ENCODE measurements at regions not wholly inside any gene's neighbourhood (a gene's known extent, or its start where the extent isn't known, plus 50 kb on each side); places are given as distances from the start of the nearest gene placed in this dataset.

GRCh38 chr15:35320158-35320780 lies 225.7 kb downstream of the DPH6 start:
- no peak for DNase-seq (ENCODE audit: low spot score)

- DNase-seq (ENCODE audit: low spot score) = no peak
Measured at GRCh38 chr15:35319354-35319753, 226.6 kb downstream of the DPH6 start.

- no peak for DNase-seq (ENCODE audit: low spot score)
Measured at GRCh38 chr15:35317217-35317616, 228.7 kb downstream of the DPH6 start.

- DNase-seq (ENCODE audit: low spot score) = no peak
Measured at GRCh38 chr15:35312344-35312743, 227.2 kb upstream of the NANOGP8 start.

GRCh38 chr15:35311615-35312014 lies 226.5 kb upstream of the NANOGP8 start:
- no peak for DNase-seq (ENCODE audit: low spot score)

- no peak for DNase-seq (ENCODE audit: low spot score)
Measured at GRCh38 chr15:35309886-35310285, 224.8 kb upstream of the NANOGP8 start.

GRCh38 chr15:35308802-35309201 lies 223.7 kb upstream of the NANOGP8 start:
- DNase-seq (ENCODE audit: low spot score) = no peak

- DNase-seq (ENCODE audit: low spot score) = no peak
Measured at GRCh38 chr15:35307676-35308075, 222.6 kb upstream of the NANOGP8 start.

GRCh38 chr15:35307026-35307425 lies 221.9 kb upstream of the NANOGP8 start:
- no peak for DNase-seq (ENCODE audit: low spot score)

GRCh38 chr15:35306361-35306981 lies 221.4 kb upstream of the NANOGP8 start:
- peak; percentile 22 for DNase-seq (ENCODE audit: low spot score)

GRCh38 chr15:35305946-35306345 lies 220.9 kb upstream of the NANOGP8 start:
- DNase-seq (ENCODE audit: low spot score) = no peak

- DNase-seq (ENCODE audit: low spot score) = no peak
Measured at GRCh38 chr15:35305031-35305550, 220.0 kb upstream of the NANOGP8 start.

- DNase-seq (ENCODE audit: low spot score) = no peak
Measured at GRCh38 chr15:35304389-35304788, 219.3 kb upstream of the NANOGP8 start.

- DNase-seq (ENCODE audit: low spot score) = no peak
Measured at GRCh38 chr15:35302334-35302733, 217.2 kb upstream of the NANOGP8 start.

GRCh38 chr15:35301088-35301487 lies 216.0 kb upstream of the NANOGP8 start:
- no peak for DNase-seq (ENCODE audit: low spot score)

- DNase-seq (ENCODE audit: low spot score) = no peak
Measured at GRCh38 chr15:35299059-35299735, 214.1 kb upstream of the NANOGP8 start.

- no peak for DNase-seq (ENCODE audit: low spot score)
Measured at GRCh38 chr15:35298509-35298908, 213.4 kb upstream of the NANOGP8 start.

- DNase-seq (ENCODE audit: low spot score) = no peak
Measured at GRCh38 chr15:35293353-35294130, 208.4 kb upstream of the NANOGP8 start.

- DNase-seq (ENCODE audit: low spot score) = no peak
Measured at GRCh38 chr15:35290301-35290721, 205.2 kb upstream of the NANOGP8 start.

GRCh38 chr15:35289024-35289617 lies 204.0 kb upstream of the NANOGP8 start:
- peak; percentile 46 for DNase-seq (ENCODE audit: low spot score)

- DNase-seq (ENCODE audit: low spot score) = no peak
Measured at GRCh38 chr15:35288580-35288979, 203.5 kb upstream of the NANOGP8 start.

GRCh38 chr15:35286721-35287120 lies 201.6 kb upstream of the NANOGP8 start:
- DNase-seq (ENCODE audit: low spot score) = no peak
